Ovary (tissue), 3 donors: ENCODE measurements at regions not wholly inside any gene's neighbourhood (a gene's known extent, or its start where the extent isn't known, plus 50 kb on each side); places are given as distances from the start of the nearest gene placed in this dataset.

Source experiments
- EP300 ChIP-seq: sonication (generic); formaldehyde crosslinking; IDR thresholded peaks from one replicate; pipeline ENCODE4 v1.6.1; 2017; ENCODE audit warnings: antibody characterized with exemption
- POLR2A ChIP-seq: fragments of 450-650 bp; IDR thresholded peaks from one replicate; pipeline ENCODE4 v1.6.1; 2017; ENCODE audit warnings: antibody characterized with exemption, mild to moderate bottlenecking, moderate library complexity
- TF ChIP-seq, protein P1 (sequence below), 3 donors: fragments of 450-650 bp in 2 of 3; fragments of 200-600 bp in 1 of 3; IDR thresholded peaks; one replicate each; pipeline versions ENCODE4 v1.5.1 to v1.8.0; 2016 to 2022; ENCODE audit warnings: antibody characterized with exemption in 3 of 3, mild to moderate bottlenecking in 1 of 3
- donor health status: DM: no; HTN: no; CAD: no.

DNA sequence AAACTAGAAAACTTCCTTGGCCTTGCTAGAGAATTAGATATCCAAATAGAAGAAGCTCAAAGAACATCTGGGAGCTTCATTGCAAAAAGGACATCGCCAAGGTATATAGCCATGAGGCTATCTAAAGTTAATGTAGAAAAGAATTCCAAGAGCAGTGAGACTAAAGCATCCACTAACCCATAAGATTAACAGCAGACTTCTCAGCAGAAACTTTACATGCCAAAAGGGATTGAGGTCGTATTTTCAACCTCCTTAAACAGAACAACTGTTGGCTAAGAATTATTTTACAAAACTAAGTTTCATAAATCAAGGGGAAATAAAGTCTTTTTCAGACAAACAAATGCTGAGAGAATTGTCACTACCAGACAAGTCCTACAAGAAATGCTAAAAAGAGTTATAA, 149.1 kb upstream of the COL21A1 start:
- TF ChIP-seq, protein P1, sequence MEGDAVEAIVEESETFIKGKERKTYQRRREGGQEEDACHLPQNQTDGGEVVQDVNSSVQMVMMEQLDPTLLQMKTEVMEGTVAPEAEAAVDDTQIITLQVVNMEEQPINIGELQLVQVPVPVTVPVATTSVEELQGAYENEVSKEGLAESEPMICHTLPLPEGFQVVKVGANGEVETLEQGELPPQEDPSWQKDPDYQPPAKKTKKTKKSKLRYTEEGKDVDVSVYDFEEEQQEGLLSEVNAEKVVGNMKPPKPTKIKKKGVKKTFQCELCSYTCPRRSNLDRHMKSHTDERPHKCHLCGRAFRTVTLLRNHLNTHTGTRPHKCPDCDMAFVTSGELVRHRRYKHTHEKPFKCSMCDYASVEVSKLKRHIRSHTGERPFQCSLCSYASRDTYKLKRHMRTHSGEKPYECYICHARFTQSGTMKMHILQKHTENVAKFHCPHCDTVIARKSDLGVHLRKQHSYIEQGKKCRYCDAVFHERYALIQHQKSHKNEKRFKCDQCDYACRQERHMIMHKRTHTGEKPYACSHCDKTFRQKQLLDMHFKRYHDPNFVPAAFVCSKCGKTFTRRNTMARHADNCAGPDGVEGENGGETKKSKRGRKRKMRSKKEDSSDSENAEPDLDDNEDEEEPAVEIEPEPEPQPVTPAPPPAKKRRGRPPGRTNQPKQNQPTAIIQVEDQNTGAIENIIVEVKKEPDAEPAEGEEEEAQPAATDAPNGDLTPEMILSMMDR (IDR thresholded peaks at IDR 0.05): no peak
- TF ChIP-seq POLR2A (no peak), EP300 (no peak)
